HG02943 (cell line): ENCODE measurements at regions not wholly inside any gene's neighbourhood (a gene's known extent, or its start where the extent isn't known, plus 50 kb on each side); places are given as distances from the start of the nearest gene placed in this dataset.
"Not testable (repeated sequence)": the region's sequence is repeated elsewhere in the genome, so short reads cannot be mapped to it uniquely, and the experiment has no call there.

Source experiments
- ATAC-seq: cut with Tn5 transposase; IDR thresholded peaks from one replicate; pipeline ENCODE4 v1.9.1; 2021; ENCODE audit warnings: mild to moderate bottlenecking, low read depth, moderate library complexity; ENCODE audit not compliant: unreplicated experiment

DNA sequence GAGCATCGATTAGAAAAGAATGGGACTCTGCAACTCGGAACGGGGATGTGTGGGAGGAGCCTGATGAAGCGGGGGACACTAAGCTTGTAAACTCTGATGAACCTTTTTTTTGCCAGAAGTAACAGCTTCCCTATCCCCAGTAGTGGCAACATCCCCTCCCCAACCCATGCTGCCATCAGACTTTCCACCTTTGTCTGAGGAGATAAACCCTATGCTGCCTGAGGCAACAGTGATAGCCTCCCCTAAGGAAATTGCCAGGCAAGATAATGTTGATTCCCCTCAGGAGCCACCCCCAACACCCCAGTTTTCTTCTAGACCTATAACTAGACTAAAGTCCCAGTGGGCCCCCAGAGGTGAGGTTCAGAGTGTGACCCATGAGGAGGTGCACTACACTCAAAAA is 173.7 kb downstream of the AKR1D1 start:
- no peak for ATAC-seq

DNA sequence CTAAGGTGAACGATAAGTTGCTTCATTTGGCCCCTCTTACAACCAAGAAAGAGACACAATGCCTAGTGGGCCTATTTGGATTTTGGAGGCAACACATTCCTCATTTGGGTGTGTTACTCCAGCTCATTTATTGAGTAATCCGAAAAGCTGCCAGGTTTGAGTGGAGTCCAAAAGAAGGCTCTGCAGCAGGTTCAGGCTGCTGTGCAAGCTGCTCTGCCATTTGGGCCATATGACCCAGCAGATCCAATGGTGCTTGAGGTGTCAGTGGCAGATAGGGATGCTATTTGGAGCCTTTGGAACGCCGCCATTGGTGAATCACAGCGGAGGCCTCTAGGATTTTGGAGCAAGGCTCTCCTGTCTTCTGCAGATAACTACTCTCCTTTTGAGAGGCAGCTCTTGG is 176.4 kb downstream of the AKR1D1 start:
- not testable (repeated sequence) for ATAC-seq

DNA sequence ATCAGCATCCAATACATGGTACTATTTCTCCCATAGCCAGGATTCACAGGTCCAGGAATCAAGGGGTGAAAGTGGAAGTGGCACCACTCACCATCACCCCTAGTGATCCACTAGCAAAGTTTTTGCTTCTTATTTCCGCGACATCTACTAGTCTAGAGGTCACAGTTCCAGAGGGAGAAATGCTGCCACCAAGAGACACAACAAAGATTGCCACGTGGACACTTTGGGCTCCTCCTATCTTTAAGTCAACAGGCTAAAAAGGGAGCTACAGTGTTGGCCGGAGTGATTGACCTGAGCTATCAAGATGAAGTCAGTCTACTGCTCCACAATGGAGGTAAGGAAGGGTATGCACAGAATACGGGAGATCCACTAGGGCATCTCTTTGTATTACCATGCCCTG is 178.2 kb downstream of the AKR1D1 start:
- ATAC-seq, result no peak

DNA sequence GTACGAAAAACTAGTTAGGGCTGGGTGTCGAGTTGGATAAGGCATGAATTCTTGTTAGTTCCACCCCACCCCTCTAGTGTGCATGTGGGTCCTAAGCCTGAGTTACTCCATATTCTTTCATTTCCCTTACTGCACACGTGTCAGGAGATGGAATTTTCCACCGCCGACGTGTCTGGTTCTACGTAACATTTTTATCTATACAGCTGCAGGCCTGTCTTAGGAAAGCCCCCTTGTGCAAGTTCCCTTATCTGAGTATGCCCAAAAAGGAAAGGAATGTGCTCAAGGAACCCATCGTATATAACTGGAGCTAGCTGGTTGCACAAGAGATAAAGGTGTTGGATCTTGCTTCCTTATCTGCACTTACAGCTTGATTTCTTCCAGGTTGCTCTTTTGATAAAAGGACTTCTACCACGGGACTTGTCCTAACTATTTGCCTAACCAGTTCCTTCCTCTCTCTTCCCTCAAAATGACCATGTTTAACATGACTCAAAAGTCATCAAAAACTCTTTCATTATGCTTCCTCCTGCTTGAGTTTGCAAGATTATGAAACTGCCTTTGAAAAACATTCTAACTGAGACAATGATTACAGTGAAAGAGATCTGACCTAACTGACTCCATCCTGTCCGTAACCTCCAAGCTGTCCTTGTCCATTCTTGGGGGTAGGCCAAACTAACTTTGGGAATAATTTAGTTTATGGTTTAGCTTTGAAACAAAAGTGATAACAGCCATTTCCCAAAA is 181.4 kb downstream of the AKR1D1 start:
- ATAC-seq, result no peak

DNA sequence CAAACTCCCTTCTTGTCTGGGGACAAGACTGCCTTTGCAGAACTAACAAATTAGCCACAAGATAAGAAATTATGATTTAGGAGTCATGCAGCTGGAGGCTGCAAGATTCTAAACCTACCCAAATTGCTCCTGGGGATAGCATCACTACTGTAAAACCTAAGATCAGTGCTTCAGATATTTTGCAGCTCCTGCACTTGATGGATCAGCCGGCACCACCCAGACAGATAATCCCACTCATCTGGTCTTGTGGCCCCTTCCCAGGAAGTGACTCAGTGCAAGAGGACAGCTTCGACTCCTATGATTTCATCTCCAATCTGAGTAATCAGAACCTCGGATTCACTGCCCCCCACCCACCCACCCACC is 181.9 kb downstream of the AKR1D1 start:
- no peak for ATAC-seq

DNA sequence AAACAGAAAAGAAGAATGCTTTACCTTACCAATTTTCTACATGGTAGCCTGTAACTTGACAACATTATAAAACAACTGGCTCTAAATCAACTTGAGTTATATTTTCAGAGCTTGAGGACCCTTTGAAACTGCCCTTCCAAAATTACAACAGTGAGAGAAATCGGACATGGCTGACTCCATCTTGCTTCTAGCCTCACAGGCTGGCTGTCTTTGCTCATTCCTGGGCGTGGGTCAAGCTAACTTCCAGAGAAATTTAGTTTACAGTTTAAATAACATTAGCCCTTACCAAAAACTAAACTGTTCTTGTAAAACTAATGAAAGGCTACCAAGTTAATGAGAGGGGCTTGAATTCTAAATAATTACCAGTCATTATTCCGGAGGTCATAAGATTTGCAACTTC is 183.4 kb downstream of the AKR1D1 start:
- ATAC-seq, result no peak

DNA sequence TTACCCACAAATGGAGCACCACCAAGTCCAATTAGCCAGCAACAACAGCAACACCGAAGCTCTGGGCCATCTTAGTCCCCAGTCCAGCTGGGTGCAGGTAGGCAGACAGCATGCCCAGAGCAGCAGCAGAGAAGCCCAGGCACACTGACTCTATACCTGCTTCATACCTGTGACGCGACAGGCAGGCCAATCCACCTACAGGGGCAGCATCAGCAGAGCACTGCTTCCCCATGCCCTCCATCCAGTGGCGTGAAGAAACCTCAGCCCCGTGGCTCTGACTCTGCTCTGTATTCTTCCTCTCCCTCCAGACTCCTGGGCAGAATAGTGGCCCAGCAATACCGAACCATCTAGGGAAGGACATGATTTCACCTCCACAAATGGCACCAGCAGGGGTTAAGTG is 191.7 kb downstream of the AKR1D1 start:
- no peak for ATAC-seq

DNA sequence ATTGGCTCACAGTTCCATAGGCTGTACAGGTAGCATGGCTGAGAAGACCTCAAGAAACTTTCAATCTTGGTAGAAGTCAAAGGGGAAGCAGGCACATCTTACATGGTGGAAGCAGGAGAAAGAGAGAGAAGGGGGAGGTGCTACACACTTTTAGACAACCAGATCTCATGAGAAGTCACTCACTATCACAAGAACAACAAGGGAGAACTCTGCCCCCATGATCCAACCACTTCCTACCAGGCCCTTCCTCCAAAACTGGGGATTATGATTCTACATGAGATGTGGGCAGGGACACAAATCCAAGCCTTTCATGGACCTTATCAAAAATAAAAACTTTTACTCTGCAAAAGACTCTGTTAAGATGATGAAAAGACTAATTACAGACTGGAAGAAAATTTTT is 183.2 kb upstream of the TRIM24 start:
- ATAC-seq, result no peak

DNA sequence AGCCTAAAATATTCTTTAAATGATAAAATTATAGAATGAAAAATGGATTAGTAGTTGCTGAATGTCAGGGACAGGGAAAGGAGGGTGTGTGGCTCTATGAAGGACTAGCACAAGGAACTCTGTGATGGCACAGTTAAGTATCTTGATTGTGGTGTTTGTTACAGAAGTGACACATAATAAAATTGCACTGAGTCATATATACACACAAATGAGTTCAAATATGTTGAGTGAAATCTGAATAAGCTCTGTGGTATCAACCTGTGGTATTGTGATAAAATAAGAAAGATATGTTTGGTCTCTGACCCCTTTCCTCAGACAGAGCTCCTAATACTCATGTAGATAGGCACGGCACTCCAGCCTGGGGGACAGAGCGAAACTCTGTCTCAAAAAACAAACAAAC is 181.5 kb upstream of the TRIM24 start:
- ATAC-seq, result no peak

DNA sequence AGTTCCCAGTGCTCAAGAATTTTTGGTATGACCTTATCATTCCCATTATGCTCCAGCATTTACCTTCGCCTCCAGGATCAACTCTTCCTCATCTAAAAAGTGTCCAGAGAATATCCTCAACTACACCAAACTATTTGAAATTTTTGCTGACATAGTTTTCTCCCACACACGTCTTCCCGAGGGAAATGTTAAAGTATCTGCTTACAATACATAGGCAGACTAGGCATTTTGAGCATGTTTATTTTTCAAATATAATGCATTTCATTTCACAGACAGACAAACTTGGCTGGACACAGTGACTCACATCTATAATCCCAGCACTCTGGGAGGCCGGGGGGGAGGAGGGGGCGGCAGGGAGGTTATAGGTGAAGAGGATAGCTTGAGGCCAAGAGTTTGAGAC is 177.1 kb upstream of the TRIM24 start:
- ATAC-seq, result no peak

DNA sequence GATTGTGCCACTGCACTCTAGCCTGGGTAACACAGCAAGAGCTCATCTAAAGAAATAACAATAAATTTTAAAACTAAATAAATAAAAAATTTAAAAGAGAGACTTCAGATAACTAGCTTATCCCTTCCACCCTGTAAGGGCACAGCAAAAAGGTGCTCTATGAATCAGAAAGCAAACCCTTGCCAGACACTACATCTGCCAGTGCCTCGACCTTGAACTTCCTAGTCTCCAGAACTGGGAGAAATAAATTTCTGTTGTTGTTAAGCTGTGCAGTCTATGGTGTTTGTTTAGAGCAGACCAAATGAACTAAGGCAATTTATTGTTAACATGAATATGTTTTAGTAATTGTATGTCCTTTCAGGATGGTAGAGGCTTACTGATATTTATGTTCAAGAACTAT is 174.9 kb upstream of the TRIM24 start:
- ATAC-seq, result no peak

DNA sequence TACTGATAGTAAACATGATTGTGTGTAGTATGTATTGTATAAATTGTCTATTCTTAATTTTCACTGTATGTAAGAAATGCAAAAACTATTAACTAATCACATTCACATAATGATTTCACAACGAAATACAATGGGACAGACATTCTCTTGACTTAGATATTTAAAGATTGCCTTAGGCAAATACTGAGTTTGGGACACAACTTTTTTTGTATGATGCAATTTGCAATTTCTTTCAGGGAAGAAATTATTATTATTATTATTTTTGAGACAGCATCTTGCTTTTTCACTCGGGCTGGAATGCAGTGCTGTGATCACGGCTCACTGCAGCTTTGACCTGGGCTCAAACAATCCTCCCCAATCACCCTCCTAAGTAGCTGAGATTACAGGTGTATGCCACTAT is 173.2 kb upstream of the TRIM24 start:
- no peak for ATAC-seq

DNA sequence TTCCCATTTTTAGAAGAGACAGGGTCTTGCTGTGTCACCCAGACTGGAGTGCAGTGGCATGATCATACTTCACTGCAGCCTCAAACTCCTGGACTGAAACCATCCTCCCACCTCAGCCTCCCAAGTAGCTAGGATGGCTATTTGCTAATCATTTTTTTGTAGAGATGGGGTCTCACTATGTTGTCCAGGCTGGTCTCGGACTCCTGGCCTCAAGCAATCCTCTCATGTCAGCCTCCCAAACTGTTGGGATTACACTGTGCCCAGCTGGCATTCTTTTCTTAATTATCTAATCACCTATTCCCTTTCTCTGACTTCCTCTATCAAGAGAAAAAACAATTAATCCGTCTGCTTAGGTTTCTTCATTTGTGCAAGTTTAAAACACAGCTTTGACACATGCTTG is 172.5 kb upstream of the TRIM24 start:
- ATAC-seq, result no peak

DNA sequence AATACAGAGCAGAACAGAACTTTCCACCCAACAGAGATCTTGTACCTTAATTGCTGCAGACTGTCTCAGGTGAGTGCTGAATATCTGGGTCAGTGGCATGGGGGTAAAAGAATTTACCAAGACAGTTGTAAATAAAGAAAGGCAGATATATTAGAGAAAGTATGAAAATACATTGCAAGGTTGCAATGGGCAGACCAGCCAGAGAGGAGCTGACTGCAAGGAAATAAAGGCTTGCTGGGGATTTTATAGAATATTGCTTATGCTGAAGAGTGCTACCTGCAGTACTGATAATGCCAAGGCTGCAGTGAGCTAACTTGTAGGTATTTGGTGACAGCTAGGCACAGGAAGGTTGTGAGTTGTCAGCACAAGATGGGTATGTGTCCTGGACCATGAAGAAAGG is 171.0 kb upstream of the TRIM24 start:
- ATAC-seq, result no peak

DNA sequence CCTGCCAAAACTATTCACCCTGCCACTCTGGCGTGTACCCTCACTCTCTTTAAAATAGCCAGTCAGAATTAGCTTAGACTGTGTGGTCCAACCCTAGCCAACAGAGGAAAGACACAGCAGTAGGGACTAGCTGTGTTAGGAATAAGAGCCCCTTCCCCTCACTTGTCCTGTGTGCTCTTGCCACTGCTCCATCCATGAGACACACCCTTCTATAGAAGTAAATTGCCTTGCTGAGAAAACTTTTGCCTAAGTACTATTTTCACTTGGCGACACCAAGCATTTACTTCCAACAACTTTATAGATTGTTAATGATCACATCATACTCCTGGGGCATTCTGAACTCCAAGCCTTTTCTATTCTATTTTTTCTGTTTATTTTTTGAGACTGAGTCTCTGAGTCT is 170.2 kb upstream of the TRIM24 start:
- ATAC-seq, result no peak

DNA sequence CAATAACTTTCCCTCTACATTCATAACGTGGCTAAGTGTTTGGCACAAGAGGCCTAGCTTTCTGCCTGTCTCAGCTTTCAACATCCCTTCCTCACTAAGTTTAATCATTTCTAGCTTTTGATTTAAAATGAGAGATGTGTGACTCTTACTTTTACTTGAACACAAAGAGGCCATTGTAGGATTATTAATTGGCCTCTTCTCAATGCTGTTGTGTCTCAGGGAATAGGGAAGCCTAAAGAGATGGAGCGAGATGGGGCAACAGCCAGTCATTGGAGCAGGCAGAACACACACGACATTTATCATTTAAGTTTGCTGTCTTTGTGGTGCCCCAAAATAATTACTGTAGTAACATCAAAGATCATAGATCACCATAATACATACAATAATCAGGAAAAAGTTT is 167.1 kb upstream of the TRIM24 start:
- ATAC-seq, result no peak

DNA sequence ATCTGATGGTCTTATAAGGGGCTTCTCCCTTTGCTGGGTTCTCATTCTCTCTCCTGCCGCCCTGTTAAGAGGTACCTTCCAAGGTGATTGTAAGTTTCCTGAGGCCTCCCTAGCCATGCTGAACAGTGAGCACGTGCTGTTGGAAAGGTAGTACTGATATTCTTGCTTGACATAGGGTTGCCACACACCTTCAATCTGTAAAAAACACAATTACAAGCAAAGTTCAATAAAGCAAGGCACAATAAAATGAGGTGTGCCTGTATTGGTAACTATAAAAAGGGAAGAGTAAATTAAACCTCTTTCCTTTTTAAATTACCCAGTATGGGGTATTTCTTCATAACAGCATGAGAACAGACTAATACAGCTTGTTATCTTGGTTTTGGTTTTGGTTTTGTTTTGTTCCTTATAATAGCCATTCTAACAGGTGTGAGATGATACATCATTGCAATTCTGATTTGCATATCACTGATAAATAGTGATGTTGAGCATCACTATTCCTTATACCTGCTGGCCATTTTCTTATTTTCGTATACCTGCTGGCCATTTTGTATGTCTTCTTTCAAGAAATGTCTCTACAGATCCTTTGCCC is 164.9 kb upstream of the TRIM24 start:
- no peak for ATAC-seq

DNA sequence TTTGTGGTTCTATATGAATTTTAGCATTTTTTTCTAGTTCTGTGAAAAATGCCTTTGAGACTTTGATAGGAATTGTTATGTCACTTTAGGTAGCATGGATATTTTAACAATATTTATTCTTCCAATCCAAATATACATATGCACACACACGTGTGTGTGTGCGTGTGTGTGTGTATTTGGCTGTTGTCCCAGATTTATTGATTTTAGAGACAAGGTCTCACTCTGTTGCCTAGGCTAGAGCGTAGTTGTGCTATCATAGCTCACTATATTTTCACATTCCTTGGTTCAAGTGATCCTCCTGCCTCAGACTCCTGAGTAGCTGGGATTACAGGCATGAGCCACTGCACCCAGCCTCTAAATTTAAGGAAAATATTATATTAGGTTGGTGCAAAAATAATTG is 162.5 kb upstream of the TRIM24 start:
- no peak for ATAC-seq

DNA sequence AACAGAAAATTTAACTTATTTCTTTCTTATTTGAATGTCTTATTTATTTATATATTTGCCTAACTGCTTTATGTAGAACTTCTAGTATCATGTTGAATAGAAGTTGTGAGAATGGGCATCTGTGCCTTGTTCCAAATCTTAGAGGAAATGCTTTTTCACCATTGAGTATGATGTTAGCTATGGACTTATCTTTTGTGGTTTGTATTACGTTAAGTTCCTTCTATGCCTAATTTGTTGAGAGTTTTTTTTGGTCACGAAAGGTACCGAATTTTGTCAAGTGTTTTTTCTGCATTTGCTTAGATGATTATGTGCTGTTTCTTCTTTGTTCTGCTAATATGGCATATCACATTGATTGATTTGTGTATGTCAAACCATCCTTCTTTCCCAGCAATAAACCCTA is 161.0 kb upstream of the TRIM24 start:
- no peak for ATAC-seq

DNA sequence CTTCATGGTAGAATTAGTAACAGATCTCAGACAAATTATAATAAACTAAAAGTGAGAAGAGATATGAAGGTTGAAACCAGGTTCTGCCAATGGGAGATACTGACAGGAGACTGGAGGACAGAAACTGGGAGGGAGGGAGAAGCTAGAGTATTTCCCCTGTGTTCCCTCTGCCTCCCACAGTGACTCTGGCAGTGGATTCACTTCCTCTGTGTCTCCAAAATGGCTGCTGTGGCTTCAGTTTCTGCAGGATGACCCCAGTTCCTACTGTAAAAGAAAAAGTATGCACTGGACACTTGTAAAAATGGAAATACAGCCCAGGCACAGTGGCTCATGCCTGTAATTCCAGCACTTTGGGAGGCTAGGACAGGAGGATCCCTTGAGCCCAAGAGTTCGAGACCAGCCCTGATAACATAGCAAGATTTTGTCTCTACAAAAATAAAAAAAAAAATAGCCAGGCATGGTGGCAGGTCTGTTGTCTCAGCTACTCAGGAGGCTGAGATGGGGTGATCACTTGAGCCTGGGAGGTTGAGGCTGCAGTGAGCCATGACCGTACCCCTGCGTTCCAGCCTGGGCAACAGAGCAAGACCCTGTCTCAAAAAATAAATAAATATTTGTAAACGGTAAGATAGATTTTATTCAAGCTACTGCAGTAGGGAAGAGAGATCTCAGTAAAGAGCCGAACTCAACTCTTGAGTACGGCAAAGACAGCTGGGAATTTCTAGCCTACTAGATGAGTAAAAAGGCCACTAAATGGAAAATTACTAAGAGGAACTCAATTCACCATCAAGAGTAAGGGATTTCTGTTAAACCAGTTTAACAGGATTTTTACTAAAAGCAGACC is 156.6 kb upstream of the TRIM24 start:
- no peak for ATAC-seq

DNA sequence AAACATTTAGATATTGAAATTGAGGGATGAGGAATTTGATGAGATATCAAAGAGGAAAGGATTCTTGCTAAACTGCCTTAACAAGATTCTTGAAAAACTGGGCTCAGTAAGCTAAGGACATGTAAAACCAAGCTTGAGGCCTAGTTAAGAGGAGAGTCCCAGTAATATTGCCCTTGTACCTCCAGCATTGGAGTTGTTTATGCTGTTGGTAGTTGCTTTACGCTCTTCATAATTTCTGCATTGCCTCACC is 156.1 kb upstream of the TRIM24 start:
- ATAC-seq, result no peak

DNA sequence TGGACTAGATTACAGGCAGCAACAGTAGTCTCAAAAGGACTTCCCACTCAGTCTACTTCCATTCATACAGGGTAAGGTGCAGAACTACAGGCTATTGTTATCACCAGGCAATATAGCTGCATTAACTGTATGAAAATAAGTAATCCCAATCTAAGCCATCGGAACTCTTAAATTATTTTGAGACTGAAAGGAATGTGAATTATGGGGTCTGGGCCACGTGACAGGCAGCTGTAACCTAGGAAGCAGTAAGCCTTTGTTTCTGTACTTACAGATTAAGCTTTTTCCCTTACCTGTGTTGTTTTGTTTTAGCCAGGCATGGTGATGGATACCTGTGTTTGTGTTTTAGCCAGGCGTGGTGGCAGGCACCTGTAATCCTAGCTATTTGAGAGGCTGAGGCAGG is 152.4 kb upstream of the TRIM24 start:
- ATAC-seq, result no peak
